ENCODE measurements at regions not wholly inside any gene's neighbourhood (a gene's known extent, or its start where the extent isn't known, plus 50 kb on each side); places are given as distances from the start of the nearest gene placed in this dataset.

- no peak for DNase-seq (ENCODE audit: low spot score in 2 of 2)
- no peak overlapping the region for H3K4me3 ChIP-seq (ENCODE audit: low read depth, poor library complexity, severe bottlenecking)
- WGBS, 2 donors = 73 to 81% methylated on average over 4 of the region's 4 CpGs
- no peak for TF ChIP-seq POLR2A (IDR thresholded peaks at IDR 0.05)
- no peak for TF ChIP-seq CTCF (IDR thresholded peaks at IDR 0.05)
- intact Hi-C loops (cut with DNase I; ENCODE audit: low total_unique reads) = no loop called here
These were observed 333.1 kb downstream of the KCNRG start for GRCh38 chr13:50348371-50348770.

GRCh38 chr13:50352720-50353480 is 337.7 kb downstream of the KCNRG start:
- intact Hi-C loops (cut with DNase I; ENCODE audit: low total_unique reads) = no loop called here
- 43 to 75% methylated on average over 2 of the region's 2 CpGs for whole genome bisulfite sequencing, 2 donors
- TF ChIP-seq CTCF (IDR thresholded peaks at IDR 0.05) = no peak
- H3K4me3 ChIP-seq (ENCODE audit: low read depth, poor library complexity, severe bottlenecking) = no peak overlapping the region
- no peak for DNase-seq (ENCODE audit: low spot score in 2 of 2)

DNA sequence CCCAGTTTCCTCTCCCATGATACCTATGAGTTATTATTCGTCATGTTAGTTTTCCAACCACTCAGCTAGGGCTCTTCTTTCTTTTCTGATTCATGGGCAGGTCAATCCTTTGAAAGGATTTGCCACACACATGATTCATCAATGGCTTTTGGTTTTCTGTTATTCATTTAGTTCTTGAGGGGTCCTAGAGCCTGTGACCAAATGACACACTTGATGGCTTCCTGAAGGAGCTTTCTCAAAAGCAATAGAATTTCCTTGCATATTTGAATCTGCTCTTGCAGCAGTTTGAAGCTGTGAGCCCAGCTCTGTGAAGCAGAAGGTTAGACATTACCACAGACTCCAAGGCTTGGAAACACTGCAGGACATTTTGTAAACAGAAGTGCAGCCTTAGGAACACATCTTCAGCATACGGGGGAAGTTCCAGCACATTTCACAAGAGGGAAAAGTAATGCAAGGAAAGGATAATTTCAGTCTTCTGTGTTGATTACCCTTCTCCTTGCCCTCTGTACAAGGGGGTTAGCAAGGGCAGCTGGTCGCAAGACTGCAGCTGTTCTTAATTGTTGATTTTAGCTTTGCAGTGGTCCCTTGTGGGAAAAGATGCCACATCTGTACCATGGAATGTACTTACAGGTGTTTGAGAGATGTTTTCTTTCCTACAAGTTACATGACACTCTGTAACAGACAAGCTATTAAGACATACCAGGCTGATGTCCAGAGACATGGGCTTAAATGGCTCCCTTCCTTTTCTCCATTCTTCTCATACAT is 338.6 kb downstream of the KCNRG start:
- DNase-seq (ENCODE audit: low spot score in 2 of 2) = no peak
- TF ChIP-seq CTCF (IDR thresholded peaks at IDR 0.05) = no peak
- no peak for TF ChIP-seq POLR2A (IDR thresholded peaks at IDR 0.05)
- 71 to 83% methylated on average over 3 of the region's 3 CpGs for WGBS, 2 donors
- intact Hi-C loops (cut with DNase I; ENCODE audit: low total_unique reads) = no loop called here
- H3K4me3 ChIP-seq (ENCODE audit: low read depth, poor library complexity, severe bottlenecking) = no peak overlapping the region

GRCh38 chr13:50355797-50356196 is 340.6 kb downstream of the KCNRG start:
- no peak overlapping the region for H3K4me3 ChIP-seq (ENCODE audit: low read depth, poor library complexity, severe bottlenecking)
- 89 to 90% methylated on average over 4 of the region's 4 CpGs for WGBS, 2 donors
- DNase-seq (ENCODE audit: low spot score in 2 of 2) = no peak
- intact Hi-C loops (cut with DNase I; ENCODE audit: low total_unique reads) = no loop called here
- no peak for TF ChIP-seq CTCF (IDR thresholded peaks at IDR 0.05)
- TF ChIP-seq POLR2A (IDR thresholded peaks at IDR 0.05) = no peak

GRCh38 chr13:50357136-50357535 is 341.9 kb downstream of the KCNRG start:
- no peak for TF ChIP-seq POLR2A (IDR thresholded peaks at IDR 0.05)
- no peak for TF ChIP-seq CTCF (IDR thresholded peaks at IDR 0.05)
- H3K4me3 ChIP-seq (ENCODE audit: low read depth, poor library complexity, severe bottlenecking) = no peak overlapping the region
- intact Hi-C loops (cut with DNase I; ENCODE audit: low total_unique reads) = no loop called here
- DNase-seq (ENCODE audit: low spot score in 2 of 2) = no peak

Measured in lower leg skin (tissue), 4 donors.